ENCODE measurements at regions not wholly inside any gene's neighbourhood (a gene's known extent, or its start where the extent isn't known, plus 50 kb on each side); places are given as distances from the start of the nearest gene placed in this dataset.

- no peak for TF ChIP-seq CTCF (conservative IDR thresholded peaks at IDR 0.05; ENCODE audit: low read depth, low read length)
- TF ChIP-seq EZH2phosphoT487 (IDR thresholded peaks at IDR 0.05; ENCODE audit: borderline replicate concordance, low read length): no peak
Observed at GRCh38 chr7:80053124-80053523, 81.5 kb upstream of the GNAI1 start.

Measured in PC-3 (cell line).